Fibroblast of mammary gland (primary cell): ENCODE measurements at regions not wholly inside any gene's neighbourhood (a gene's known extent, or its start where the extent isn't known, plus 50 kb on each side); places are given as distances from the start of the nearest gene placed in this dataset.
"Not testable (repeated sequence)": the region's sequence is repeated elsewhere in the genome, so short reads cannot be mapped to it uniquely, and the experiment has no call there.

Experiments
- DNase-seq: peaks from one replicate; pipeline ENCODE4 v3.0.0-alpha.2; 2010; ENCODE audit warnings: low read depth
- H3K4me3 ChIP-seq: 2 replicates; pipeline ENCODE4 v1.5.1; 2011; ENCODE audit warnings: low read depth, mild to moderate bottlenecking, low read length, moderate library complexity; ENCODE audit not compliant: control insufficient read depth
- TF ChIP-seq, protein P1 (sequence below): conservative IDR thresholded peaks from 2 replicates; pipeline ENCODE4 v1.5.1; 2011; ENCODE audit warnings: low read depth, low read length, inconsistent platforms; ENCODE audit not compliant: control insufficient read depth, insufficient read depth

DNA sequence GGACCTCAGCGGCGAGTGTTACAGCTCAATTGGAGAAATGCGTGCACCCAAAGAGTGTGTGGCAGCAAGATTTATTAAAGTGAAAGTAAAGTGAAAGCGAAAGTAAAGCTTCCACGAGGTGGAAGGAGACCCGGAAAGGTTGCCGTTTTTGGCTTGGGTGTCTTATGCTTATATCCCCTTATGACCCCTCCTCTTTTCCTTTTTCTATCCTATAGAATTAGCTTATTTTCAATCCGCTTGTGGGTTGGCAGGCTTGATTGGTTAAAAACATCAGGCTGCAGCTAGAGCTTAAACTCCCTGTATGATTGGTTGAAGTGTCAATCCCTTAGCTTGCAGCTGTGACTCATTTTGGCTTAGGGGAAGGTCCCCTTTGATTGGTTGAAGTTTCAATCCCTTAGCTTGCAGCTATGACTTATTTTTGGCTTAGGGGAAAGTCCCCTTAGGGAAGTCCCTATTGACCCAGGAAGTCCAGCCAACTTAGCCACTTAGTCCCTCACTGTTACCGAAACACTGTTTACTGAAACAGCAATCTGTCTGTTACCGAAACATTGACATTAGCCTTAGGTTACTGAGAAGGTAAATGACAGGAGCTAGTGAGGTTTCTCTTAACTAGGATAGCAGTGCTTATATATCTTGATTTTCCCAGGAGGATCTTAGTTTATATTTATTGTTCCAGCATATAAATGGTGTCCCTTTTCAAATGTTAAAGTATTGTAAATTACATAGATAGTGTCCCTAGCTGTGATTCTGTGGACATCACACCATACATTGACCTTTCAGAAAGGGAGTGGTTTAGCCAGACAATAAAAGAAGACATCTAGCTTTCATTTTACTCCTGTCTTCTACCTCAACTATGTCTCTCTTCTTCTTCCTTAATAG, 575.8 kb downstream of the DACH1 start:
- peak; percentile 58 for DNase-seq
- TF ChIP-seq, protein P1, sequence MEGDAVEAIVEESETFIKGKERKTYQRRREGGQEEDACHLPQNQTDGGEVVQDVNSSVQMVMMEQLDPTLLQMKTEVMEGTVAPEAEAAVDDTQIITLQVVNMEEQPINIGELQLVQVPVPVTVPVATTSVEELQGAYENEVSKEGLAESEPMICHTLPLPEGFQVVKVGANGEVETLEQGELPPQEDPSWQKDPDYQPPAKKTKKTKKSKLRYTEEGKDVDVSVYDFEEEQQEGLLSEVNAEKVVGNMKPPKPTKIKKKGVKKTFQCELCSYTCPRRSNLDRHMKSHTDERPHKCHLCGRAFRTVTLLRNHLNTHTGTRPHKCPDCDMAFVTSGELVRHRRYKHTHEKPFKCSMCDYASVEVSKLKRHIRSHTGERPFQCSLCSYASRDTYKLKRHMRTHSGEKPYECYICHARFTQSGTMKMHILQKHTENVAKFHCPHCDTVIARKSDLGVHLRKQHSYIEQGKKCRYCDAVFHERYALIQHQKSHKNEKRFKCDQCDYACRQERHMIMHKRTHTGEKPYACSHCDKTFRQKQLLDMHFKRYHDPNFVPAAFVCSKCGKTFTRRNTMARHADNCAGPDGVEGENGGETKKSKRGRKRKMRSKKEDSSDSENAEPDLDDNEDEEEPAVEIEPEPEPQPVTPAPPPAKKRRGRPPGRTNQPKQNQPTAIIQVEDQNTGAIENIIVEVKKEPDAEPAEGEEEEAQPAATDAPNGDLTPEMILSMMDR = no peak
- peak overlapping the region; percentile 44 for H3K4me3 ChIP-seq

DNA sequence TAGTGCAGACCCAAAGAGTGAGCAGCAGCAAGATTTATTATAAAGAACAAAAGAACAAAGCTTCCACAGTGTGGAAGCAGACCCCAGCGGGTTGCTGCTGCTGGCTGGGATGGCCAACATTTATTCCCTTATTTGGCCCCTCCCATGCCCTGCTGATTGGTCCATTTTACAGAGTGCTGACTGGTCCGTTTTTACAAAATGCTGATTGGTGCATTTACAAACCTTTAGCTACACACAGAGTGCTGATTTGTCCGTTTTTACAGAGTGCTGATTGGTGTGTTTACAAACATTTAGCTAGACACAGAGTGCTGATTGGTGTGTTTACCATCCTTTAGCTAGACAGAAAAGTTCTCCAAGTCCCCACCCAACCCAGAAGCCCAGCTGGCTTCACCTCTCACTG, 577.0 kb downstream of the DACH1 start:
- not testable (repeated sequence) for DNase-seq, H3K4me3 ChIP-seq

DNA sequence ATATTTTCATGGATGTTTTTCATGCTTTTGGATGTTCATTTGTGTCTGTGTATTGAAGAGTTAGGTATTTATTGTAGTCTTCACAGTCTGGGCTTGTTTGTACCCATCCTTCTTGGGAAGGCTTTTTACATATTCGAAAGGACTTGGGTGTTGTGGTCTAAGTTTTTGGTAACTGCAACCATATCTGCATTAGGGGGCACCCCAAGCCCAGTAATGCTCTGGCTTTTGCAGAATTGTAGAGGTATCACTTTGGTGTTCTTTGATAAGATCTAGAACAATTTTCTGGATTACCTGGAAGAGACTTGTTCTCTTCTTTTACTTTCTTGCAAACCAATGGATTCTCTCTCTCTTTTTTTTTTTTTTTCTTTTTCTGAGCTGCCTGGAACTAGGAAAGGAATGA, 581.3 kb downstream of the DACH1 start:
- no peak for DNase-seq
- TF ChIP-seq, protein P1 = no peak
- no peak overlapping the region for H3K4me3 ChIP-seq

DNA sequence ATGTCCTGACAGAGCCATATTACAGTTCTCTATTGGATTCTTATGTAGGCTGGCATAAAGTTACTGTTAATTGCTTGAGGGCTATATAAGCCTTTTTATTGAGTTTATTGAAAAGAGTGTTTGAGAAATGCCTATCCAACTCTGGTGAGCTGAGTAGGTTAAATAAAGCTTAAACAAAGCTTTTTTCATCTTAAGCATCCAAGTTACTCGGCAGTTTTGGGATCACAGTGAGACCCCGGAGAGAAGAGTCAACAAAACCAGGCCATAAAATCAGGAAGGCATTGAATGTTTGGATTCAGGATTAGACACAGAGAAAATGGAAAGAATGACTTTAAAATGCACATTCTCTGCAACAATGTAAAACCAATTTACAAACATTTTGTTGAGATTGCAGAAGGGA, 588.5 kb downstream of the DACH1 start:
- DNase-seq = no peak
- TF ChIP-seq, protein P1 = no peak
- no peak overlapping the region for H3K4me3 ChIP-seq

DNA sequence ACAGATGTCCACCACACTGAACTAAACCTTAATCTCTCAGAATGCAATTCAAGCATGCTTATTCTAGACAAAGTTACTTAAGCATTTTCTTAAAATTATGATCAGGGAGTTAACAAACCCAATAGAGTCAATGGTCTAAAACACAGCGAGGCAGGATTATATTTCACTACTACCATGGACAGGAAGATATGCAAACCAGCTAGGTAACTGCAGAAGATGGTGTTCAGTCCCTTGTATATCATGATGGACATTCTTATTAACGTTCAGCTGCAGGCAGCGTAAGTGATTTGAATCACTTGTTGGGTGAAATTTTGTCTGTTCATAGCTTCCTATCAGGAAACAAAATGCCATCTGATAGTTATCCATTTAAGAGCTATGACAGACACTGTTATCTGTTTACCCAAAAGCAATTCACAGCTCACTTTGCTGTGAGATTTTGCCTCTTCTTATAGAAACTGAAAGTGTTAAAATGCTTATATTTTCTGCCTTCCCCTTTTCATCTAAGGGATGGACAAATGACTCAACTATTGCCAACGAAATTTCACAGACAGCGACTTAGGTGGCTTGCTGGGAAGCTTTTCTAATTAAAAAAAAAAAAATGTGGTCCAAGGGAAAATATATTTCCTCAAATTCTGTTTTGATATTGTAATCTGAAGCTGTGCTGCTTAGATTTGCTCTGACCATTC, 591.9 kb downstream of the DACH1 start:
- TF ChIP-seq, protein P1 = no peak
- no peak overlapping the region for H3K4me3 ChIP-seq
- no peak for DNase-seq

DNA sequence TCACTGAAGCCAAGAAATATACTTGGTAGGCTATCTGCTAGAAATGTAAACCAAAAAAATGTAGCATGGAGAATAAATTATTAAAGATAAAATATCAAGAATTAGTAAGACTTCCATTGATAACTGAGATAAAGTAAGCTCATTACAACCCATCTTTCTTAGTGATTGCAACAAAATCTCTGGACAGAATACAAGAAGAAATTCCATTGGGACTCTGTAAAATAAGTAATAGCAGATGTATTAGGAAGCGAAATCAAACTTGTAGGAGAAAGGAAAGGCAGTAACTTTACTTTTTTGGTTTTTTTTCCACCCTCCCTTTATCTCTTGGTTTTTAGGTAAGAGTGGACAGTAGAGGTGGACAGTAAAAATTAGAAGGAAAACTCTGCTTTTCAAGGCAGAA, 605.7 kb downstream of the DACH1 start:
- TF ChIP-seq, protein P1 = no peak
- DNase-seq = no peak
- no peak overlapping the region for H3K4me3 ChIP-seq

DNA sequence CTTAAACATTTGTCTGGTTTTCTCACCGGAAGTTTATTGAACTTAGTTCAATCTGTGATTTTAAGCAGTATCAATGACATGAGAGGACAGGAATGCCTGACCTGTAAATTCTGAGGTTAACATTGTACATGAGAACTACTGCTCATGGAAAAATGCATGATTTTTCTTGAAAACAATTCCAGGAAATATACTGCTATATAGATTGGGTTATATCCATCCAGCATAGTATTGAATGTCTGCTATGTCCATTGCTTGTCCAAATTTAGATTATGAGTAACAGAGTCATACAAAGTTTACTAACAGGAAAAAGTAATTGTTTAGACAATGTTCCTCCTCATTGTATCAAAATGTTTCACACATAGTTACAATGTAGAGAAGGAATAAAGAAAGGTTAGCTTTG, 606.8 kb downstream of the DACH1 start:
- TF ChIP-seq, protein P1 = no peak
- DNase-seq = no peak
- H3K4me3 ChIP-seq = no peak overlapping the region
